WTC11 (cell line): ENCODE measurements at regions not wholly inside any gene's neighbourhood (a gene's known extent, or its start where the extent isn't known, plus 50 kb on each side); places are given as distances from the start of the nearest gene placed in this dataset.

ENCODE experiments used
- AFF4 ChIP-seq: sonication (generic); formaldehyde crosslinking; IDR thresholded peaks from 2 replicates; pipeline ENCODE4 v1.8.1; 2023; ENCODE audit warnings: mild to moderate bottlenecking, missing genetic modification reagents, borderline replicate concordance
- CTCF ChIP-seq: fragments of 200-600 bp; IDR thresholded peaks from 2 replicates; pipeline ENCODE4 v1.8.0; 2022; ENCODE audit warnings: antibody characterized with exemption
- IRF1 ChIP-seq: sonication (generic); formaldehyde crosslinking; IDR thresholded peaks from 2 replicates; pipeline ENCODE4 v1.8.0; 2023; ENCODE audit warnings: missing genetic modification reagents
- JUN ChIP-seq: sonication (generic); formaldehyde crosslinking; IDR thresholded peaks from 2 replicates; pipeline ENCODE4 v1.8.0; 2023; ENCODE audit warnings: mild to moderate bottlenecking, missing genetic modification reagents

GRCh38 chr5:38141665-38142064 is 116.7 kb upstream of the EGFLAM start:
- TF ChIP-seq CTCF (no peak), JUN (no peak), IRF1 (CRISPR knock-in tag) (no peak), AFF4 (no peak)
